AG04450 (cell line): ENCODE measurements at regions not wholly inside any gene's neighbourhood (a gene's known extent, or its start where the extent isn't known, plus 50 kb on each side); places are given as distances from the start of the nearest gene placed in this dataset.

Experiments
- CTCF ChIA-PET: fragments of 300-600, 350-600 bp; formaldehyde crosslinking; extraction: SDS; loops from one replicate; lab custom pipeline; 2022; ENCODE audit warnings: antibody characterized with exemption, inconsistent platforms; lab: Charles Lee
- POLR2A ChIA-PET: fragments of 350-600 bp; formaldehyde crosslinking; extraction: SDS; loops from one replicate; lab custom pipeline; 2021; ENCODE audit warnings: antibody characterized with exemption, inconsistent platforms; lab: Yijun Ruan, JAX
- DNase-seq: peaks from one replicate; pipeline ENCODE4 v3.0.0-alpha.2; 2011; ENCODE audit warnings: low read depth, low spot score
- H3K27ac ChIP-seq: one replicate; pipeline ENCODE4 v1.5.1; 2012; ENCODE audit warnings: low read depth, low read length, control low read depth
- H3K27me3 ChIP-seq: one replicate; pipeline ENCODE4 v1.6.0; 2012; ENCODE audit warnings: low read length; ENCODE audit not compliant: control insufficient read depth, insufficient read depth
- H3K4me3 ChIP-seq: 2 replicates; pipeline ENCODE4 v1.5.1; 2011; ENCODE audit warnings: mild to moderate bottlenecking, low read depth, low read length, control low read depth
- H3K9me3 ChIP-seq: 2 replicates; pipeline ENCODE4 v1.5.1; 2012; ENCODE audit warnings: low read length; ENCODE audit not compliant: control insufficient read depth, insufficient read depth
- TF ChIP-seq, protein P1 (sequence below): IDR thresholded peaks from 2 replicates; pipeline ENCODE4 v1.5.1; 2011; ENCODE audit warnings: low read depth, low read length, control low read depth, inconsistent platforms

DNA sequence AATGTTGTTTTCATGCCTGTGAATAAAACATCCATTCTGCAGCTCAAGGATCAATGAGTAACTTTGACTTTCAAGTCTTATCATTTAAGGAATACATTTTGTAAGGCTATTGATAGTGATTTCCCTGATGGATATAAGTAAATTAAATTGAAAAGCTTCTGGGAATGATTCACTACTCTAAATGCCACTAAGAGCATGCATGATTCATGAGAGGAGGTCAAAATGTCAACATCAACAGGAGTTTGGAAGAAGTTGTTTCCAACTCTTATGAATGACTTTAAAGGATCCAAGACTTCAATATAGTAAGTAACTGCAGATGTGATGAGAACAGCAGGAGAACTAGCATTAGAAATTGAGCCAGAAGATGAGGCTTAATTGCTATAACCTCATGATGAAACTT is 1487.3 kb downstream of the PCDH7 start:
- no peak for DNase-seq
- Histone ChIP-seq H3K9me3 (no peaks in the 10 kb centered on the region), H3K27ac (no peak overlapping the region), H3K27me3 (no peaks in the 10 kb centered on the region), H3K4me3 (no peak overlapping the region)
- TF ChIP-seq, protein P1, sequence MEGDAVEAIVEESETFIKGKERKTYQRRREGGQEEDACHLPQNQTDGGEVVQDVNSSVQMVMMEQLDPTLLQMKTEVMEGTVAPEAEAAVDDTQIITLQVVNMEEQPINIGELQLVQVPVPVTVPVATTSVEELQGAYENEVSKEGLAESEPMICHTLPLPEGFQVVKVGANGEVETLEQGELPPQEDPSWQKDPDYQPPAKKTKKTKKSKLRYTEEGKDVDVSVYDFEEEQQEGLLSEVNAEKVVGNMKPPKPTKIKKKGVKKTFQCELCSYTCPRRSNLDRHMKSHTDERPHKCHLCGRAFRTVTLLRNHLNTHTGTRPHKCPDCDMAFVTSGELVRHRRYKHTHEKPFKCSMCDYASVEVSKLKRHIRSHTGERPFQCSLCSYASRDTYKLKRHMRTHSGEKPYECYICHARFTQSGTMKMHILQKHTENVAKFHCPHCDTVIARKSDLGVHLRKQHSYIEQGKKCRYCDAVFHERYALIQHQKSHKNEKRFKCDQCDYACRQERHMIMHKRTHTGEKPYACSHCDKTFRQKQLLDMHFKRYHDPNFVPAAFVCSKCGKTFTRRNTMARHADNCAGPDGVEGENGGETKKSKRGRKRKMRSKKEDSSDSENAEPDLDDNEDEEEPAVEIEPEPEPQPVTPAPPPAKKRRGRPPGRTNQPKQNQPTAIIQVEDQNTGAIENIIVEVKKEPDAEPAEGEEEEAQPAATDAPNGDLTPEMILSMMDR: no peak
- ChIA-PET POLR2A (no interaction called here), CTCF (no interaction called here)

DNA sequence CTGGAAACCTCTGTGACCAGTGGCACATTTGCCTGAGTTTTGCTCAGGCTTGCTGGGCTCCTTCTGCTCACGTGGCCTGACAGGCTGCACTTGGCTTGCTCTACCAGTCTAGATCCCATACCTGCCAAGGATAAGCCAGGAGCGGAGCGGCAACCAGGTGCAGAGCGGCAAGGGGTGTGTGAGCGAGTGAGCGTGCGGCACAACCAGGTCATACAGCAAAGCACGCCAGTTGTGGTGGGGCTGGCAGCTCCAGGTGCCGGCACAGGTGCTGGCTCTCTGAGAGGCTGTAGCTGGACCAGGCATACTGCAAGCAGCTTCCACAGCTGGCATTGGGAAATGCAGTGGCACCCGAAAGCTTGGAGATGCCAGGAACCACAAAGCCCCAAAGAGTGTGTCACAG is 1495.1 kb downstream of the PCDH7 start:
- H3K27ac ChIP-seq: no peak overlapping the region
- no peak overlapping the region for H3K4me3 ChIP-seq
- POLR2A ChIA-PET: no interaction called here
- H3K27me3 ChIP-seq: no peaks in the 10 kb centered on the region
- DNase-seq: no peak
- CTCF ChIA-PET: no interaction called here
- TF ChIP-seq, protein P1: no peak
- peaks cover 10% of the 10 kb centered on the region for H3K9me3 ChIP-seq

DNA sequence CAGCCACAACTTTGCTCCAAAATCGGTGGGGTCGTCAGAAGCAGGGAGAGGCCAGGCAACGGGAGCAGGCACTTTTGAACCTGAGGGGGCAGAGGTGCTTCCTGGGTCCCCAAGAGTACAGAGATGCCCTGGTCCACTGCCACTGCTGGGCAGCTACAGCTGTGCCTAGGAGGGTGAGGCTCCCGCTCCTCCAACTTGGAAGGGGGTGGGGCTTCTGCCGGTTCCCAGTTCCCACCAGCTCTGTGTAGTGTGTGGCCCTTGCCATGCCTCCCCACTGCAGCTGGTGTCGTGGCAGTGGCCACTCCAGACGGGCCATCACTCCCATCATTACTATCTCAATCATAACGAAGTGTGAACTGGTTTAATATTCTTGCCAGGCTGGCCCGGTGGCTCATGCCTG is 1496.3 kb downstream of the PCDH7 start:
- TF ChIP-seq, protein P1: no peak
- H3K4me3 ChIP-seq: no peak overlapping the region
- H3K27me3 ChIP-seq: no peaks in the 10 kb centered on the region
- H3K9me3 ChIP-seq: peaks cover 10% of the 10 kb centered on the region
- H3K27ac ChIP-seq: no peak overlapping the region
- ChIA-PET POLR2A (no interaction called here), CTCF (no interaction called here)
- no peak for DNase-seq

DNA sequence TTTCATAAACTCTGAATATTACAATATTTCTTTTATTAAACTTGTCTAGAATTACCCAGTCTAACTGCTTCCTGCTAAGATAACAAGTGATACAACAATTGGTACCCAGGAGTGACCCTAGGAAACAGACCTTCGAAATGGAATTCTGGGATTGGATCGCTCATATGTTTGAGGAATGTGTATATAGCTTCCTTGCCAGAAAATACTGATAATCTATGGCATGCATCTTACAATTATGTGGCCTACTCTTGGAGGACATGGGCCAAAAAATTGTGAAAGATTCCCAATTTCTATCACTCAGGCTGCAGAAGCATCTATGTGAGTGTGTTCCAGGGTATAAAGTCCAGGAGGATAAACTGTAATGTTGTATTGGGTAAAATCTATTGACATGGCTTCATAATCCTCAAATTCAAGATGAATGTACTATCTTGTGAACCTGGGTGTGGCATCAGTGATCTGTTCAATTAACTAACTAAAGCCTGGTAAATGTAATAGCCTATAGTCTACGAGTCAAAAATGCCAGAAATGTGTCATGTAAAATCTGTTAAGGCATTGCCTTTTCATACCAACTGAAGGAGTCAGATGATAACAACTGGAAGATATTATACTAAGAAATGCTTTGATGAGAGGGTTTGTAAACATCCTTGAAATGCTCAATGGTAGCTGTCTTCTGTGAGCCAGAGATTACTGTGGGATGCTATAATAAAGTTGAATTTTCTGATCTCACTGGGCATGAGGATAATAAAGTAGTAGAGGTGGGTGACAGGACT is 1499.3 kb downstream of the PCDH7 start:
- ChIA-PET POLR2A (no interaction called here), CTCF (no interaction called here)
- DNase-seq: no peak

DNA sequence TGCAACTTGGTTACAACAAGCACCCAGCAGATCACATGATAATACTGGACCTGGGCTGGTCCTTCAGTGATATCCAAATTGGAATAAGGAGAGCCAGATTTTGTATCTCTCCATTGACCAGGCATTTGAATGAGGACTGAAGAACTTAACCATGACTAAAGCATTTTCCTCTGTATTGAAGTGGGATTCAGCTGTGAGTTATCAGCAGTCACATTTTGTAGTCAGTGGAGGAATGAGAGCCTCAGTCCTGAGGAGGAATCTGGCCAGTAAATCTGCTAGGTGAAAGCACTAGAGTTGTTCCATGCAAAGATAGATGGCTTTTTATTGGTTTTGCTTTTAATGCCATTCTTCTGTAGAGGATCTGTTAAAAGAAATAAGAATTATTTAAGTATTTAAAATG is 1506.0 kb downstream of the PCDH7 start:
- no peak for DNase-seq

More for the DNA sequence above, 1499.3 kb downstream of the PCDH7 start:
- no peaks in the 10 kb centered on the region for H3K27me3 ChIP-seq
- TF ChIP-seq, protein P1: no peak
- H3K9me3 ChIP-seq: peaks cover 10% of the 10 kb centered on the region
- H3K4me3 ChIP-seq: no peak overlapping the region
- no peak overlapping the region for H3K27ac ChIP-seq

More for the DNA sequence above, 1506.0 kb downstream of the PCDH7 start:
- Histone ChIP-seq H3K9me3 (no peaks in the 10 kb centered on the region), H3K27ac (no peak overlapping the region), H3K4me3 (no peak overlapping the region), H3K27me3 (no peaks in the 10 kb centered on the region)
- ChIA-PET POLR2A (no interaction called here), CTCF (interaction anchor here (0.5 kb wide), 1 partner anchor 13 kb away, joined by 3 read pairs; no protein-coding TSS in a partner anchor)
- TF ChIP-seq, protein P1: no peak
